ENCODE measurements at regions not wholly inside any gene's neighbourhood (a gene's known extent, or its start where the extent isn't known, plus 50 kb on each side); places are given as distances from the start of the nearest gene placed in this dataset.

DNA sequence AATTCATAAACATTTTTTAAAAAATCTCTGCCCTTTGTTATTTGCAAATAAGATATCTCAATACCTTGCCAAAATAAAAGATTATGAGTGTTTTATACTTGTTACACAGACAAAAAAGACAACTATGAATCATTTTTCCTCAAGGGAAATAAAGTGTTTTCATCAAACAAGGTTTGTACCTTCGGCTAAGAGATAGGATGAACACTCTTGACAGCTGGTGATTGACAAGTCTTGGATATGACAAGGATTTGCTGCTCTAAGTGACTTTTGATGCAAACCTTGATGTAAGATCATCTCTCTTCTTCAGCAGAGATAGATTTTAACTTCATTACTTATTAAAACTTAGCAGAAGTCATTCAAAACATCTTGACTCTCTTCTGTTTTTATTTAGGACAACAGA is 514.3 kb upstream of the IRAK1BP1 start (continued):
- TF ChIP-seq, protein P1, sequence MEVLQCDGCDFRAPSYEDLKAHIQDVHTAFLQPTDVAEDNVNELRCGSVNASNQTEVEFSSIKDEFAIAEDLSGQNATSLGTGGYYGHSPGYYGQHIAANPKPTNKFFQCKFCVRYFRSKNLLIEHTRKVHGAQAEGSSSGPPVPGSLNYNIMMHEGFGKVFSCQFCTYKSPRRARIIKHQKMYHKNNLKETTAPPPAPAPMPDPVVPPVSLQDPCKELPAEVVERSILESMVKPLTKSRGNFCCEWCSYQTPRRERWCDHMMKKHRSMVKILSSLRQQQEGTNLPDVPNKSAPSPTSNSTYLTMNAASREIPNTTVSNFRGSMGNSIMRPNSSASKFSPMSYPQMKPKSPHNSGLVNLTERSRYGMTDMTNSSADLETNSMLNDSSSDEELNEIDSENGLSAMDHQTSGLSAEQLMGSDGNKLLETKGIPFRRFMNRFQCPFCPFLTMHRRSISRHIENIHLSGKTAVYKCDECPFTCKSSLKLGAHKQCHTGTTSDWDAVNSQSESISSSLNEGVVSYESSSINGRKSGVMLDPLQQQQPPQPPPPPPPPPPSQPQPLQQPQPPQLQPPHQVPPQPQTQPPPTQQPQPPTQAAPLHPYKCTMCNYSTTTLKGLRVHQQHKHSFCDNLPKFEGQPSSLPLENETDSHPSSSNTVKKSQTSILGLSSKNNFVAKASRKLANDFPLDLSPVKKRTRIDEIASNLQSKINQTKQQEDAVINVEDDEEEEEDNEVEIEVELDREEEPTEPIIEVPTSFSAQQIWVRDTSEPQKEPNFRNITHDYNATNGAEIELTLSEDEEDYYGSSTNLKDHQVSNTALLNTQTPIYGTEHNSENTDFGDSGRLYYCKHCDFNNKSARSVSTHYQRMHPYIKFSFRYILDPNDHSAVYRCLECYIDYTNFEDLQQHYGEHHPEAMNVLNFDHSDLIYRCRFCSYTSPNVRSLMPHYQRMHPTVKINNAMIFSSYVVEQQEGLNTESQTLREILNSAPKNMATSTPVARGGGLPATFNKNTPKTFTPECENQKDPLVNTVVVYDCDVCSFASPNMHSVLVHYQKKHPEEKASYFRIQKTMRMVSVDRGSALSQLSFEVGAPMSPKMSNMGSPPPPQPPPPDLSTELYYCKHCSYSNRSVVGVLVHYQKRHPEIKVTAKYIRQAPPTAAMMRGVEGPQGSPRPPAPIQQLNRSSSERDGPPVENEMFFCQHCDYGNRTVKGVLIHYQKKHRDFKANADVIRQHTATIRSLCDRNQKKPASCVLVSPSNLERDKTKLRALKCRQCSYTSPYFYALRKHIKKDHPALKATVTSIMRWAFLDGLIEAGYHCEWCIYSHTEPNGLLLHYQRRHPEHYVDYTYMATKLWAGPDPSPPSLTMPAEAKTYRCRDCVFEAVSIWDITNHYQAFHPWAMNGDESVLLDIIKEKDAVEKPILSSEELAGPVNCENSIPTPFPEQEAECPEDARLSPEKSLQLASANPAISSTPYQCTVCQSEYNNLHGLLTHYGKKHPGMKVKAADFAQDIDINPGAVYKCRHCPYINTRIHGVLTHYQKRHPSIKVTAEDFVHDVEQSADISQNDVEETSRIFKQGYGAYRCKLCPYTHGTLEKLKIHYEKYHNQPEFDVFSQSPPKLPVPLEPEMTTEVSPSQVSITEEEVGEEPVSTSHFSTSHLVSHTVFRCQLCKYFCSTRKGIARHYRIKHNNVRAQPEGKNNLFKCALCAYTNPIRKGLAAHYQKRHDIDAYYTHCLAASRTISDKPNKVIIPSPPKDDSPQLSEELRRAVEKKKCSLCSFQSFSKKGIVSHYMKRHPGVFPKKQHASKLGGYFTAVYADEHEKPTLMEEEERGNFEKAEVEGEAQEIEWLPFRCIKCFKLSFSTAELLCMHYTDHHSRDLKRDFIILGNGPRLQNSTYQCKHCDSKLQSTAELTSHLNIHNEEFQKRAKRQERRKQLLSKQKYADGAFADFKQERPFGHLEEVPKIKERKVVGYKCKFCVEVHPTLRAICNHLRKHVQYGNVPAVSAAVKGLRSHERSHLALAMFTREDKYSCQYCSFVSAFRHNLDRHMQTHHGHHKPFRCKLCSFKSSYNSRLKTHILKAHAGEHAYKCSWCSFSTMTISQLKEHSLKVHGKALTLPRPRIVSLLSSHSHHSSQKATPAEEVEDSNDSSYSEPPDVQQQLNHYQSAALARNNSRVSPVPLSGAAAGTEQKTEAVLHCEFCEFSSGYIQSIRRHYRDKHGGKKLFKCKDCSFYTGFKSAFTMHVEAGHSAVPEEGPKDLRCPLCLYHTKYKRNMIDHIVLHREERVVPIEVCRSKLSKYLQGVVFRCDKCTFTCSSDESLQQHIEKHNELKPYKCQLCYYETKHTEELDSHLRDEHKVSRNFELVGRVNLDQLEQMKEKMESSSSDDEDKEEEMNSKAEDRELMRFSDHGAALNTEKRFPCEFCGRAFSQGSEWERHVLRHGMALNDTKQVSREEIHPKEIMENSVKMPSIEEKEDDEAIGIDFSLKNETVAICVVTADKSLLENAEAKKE (CRISPR knock-in tag; IDR thresholded peaks at IDR 0.05), result no peak
- TF ChIP-seq ZNF331 (CRISPR knock-in tag; IDR thresholded peaks at IDR 0.05; ENCODE audit: low read depth), result no peak

DNA sequence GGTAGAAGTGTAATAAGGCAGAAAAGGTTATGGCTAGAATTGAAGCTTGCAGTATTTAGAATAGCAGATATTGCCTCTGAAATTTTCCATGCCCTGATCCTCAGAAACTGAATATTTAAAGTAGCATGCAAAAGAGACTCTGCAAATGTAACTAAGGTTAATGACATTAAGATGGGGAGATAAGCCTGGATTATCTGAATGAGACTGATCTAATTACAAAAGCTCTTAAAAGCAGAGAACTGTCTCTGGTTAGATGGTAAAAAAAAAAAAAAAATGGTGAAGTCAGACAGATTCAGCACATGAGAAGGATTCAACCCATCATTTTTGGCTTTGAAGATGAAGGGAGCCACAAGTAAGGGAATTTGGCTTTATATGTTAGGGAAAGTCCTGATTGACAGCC is 503.7 kb upstream of the IRAK1BP1 start:
- no peaks in the 10 kb centered on the region for H3K79me2 ChIP-seq (replicated peaks; ENCODE audit: insufficient read depth)
- no peaks in the 10 kb centered on the region for H3K9me2 ChIP-seq (ENCODE audit: insufficient read depth)
- Mint-ChIP-seq H3K9me3 (no peaks in the 10 kb centered on the region), H3K27me3 (ENCODE audit: insufficient read depth, low read depth, poor library complexity) (peaks cover 2% of the 10 kb centered on the region), H3K27ac (no peak overlapping the region), H3K4me1 (no peaks in the 10 kb centered on the region), H3K36me3 (ENCODE audit: low read depth) (no peaks in the 10 kb centered on the region), H3K4me3 (no peak overlapping the region)
- H3K4me3 ChIP-seq, result no peak overlapping the region
- no peak overlapping the region for H2AFZ ChIP-seq
- H3K36me3 ChIP-seq (ENCODE audit: insufficient read depth), result no peaks in the 10 kb centered on the region
- ATAC-seq, result no peak
- no peak for DNase-seq (ENCODE audit: low spot score)
- no peaks in the 10 kb centered on the region for H3F3A ChIP-seq (replicated peaks; ENCODE audit: low read depth)
- H3K27ac ChIP-seq (ENCODE audit: low read depth), result no peak overlapping the region
- H3K4me1 ChIP-seq (ENCODE audit: insufficient read depth), result no peaks in the 10 kb centered on the region
- H4K20me1 ChIP-seq (replicated peaks; ENCODE audit: insufficient read depth), result no peaks in the 10 kb centered on the region
- H3K4me2 ChIP-seq, result no peak overlapping the region
- H3K27me3 ChIP-seq (ENCODE audit: insufficient read depth), result no peaks in the 10 kb centered on the region
- TF ChIP-seq, protein P2, sequence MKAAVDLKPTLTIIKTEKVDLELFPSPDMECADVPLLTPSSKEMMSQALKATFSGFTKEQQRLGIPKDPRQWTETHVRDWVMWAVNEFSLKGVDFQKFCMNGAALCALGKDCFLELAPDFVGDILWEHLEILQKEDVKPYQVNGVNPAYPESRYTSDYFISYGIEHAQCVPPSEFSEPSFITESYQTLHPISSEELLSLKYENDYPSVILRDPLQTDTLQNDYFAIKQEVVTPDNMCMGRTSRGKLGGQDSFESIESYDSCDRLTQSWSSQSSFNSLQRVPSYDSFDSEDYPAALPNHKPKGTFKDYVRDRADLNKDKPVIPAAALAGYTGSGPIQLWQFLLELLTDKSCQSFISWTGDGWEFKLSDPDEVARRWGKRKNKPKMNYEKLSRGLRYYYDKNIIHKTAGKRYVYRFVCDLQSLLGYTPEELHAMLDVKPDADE (IDR thresholded peaks at IDR 0.05), result no peak
- TF ChIP-seq NANOG (IDR thresholded peaks at IDR 0.05; ENCODE audit: borderline replicate concordance) (no peak), EZH2phosphoT487 (IDR thresholded peaks at IDR 0.05; ENCODE audit: unreplicated experiment) (no peak), ZNF114 (CRISPR knock-in tag; IDR thresholded peaks at IDR 0.05) (no peak), ZNF331 (CRISPR knock-in tag; IDR thresholded peaks at IDR 0.05; ENCODE audit: low read depth) (no peak)
- TF ChIP-seq, protein P3, sequence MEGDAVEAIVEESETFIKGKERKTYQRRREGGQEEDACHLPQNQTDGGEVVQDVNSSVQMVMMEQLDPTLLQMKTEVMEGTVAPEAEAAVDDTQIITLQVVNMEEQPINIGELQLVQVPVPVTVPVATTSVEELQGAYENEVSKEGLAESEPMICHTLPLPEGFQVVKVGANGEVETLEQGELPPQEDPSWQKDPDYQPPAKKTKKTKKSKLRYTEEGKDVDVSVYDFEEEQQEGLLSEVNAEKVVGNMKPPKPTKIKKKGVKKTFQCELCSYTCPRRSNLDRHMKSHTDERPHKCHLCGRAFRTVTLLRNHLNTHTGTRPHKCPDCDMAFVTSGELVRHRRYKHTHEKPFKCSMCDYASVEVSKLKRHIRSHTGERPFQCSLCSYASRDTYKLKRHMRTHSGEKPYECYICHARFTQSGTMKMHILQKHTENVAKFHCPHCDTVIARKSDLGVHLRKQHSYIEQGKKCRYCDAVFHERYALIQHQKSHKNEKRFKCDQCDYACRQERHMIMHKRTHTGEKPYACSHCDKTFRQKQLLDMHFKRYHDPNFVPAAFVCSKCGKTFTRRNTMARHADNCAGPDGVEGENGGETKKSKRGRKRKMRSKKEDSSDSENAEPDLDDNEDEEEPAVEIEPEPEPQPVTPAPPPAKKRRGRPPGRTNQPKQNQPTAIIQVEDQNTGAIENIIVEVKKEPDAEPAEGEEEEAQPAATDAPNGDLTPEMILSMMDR (conservative IDR thresholded peaks at IDR 0.05; ENCODE audit: low read depth in 2 of 2), result no peak
- TF ChIP-seq, protein P1 (CRISPR knock-in tag; IDR thresholded peaks at IDR 0.05), result no peak

Data from GM23338 (cell line).